Uterus (tissue), 2 donors: ENCODE measurements at regions not wholly inside any gene's neighbourhood (a gene's known extent, or its start where the extent isn't known, plus 50 kb on each side); places are given as distances from the start of the nearest gene placed in this dataset.

Source experiments
- CTCF ChIP-seq, 4 experiments: fragments of 200-600 bp in 2 of 4; fragments of 450-650 bp in 2 of 4; sonication (generic) in 2 of 4; IDR thresholded peaks; one replicate each; pipeline ENCODE4 v1.5.1; 2016 to 2019; ENCODE audit warnings: antibody characterized with exemption in 4 of 4, mild to moderate bottlenecking in 2 of 4, moderate library complexity in 1 of 4
- POLR2A ChIP-seq, 2 donors: fragments of 450-650 bp; IDR thresholded peaks; one replicate each; pipeline ENCODE4 v1.6.1; 2016; ENCODE audit warnings: antibody characterized with exemption in 2 of 2, mild to moderate bottlenecking in 1 of 2, moderate library complexity in 1 of 2

DNA sequence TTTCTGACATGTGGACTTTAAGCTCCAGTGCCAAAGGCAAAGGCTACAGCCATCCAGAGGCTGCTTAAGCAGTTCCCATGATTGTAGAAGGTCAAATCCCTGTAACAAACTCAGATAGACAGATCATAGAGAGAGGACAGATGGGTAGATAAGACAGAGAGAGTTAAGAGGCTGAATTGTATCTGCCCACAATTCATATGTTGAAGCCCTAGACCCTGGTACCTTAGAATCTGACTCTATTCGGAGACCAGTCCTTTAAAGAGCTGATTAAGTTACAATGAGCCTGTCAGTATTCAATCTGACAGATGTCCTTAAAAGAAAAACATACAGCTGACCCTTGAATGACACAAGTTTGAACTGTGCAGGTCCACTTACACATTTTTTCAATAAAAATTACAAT is 115.2 kb downstream of the RAP2A start:
- TF ChIP-seq CTCF (IDR thresholded peaks at IDR 0.05) (no peak), POLR2A (IDR thresholded peaks at IDR 0.05) (no peak)
